WTC11 (cell line): ENCODE measurements at regions not wholly inside any gene's neighbourhood (a gene's known extent, or its start where the extent isn't known, plus 50 kb on each side); places are given as distances from the start of the nearest gene placed in this dataset.

Source experiments
- ATAC-seq: fragments of 200-7000 bp; cut with Tn5 transposase; 2 replicates; pipeline ENCODE4 v1.10.0; 2021; ENCODE audit warnings: mild to moderate bottlenecking, moderate library complexity
- CTCF ChIA-PET: fragments of 300-600 bp; sonication (Branson Sonifier 250); formaldehyde crosslinking; loops from one replicate; lab custom pipeline; 2021; ENCODE audit warnings: antibody characterized with exemption; lab: Charles Lee
- POLR2A ChIA-PET: fragments of 350-600 bp; sonication (Branson Sonifier 250); formaldehyde crosslinking; loops from one replicate; lab custom pipeline; 2021; ENCODE audit warnings: antibody characterized with exemption; lab: Charles Lee
- DNase-seq: peaks from one replicate; pipeline ENCODE4 v3.0.0; 2021; ENCODE audit warnings: low spot score
- H3K27ac Mint-ChIP-seq: 2 replicates; pipeline ENCODE4 v1.8.0; 2021; ENCODE audit warnings: mixed read lengths
- H3K27me3 Mint-ChIP-seq: 2 replicates; pipeline ENCODE4 v1.8.0; 2021; ENCODE audit warnings: low read depth, mild to moderate bottlenecking, moderate library complexity, mixed read lengths
- H3K36me3 Mint-ChIP-seq: 2 replicates; pipeline ENCODE4 v1.8.0; 2021; ENCODE audit warnings: mixed read lengths
- H3K4me1 Mint-ChIP-seq: 2 replicates; pipeline ENCODE4 v1.8.0; 2022; ENCODE audit warnings: mixed read lengths
- H3K4me3 Mint-ChIP-seq: 2 replicates; pipeline ENCODE4 v1.8.0; 2021; ENCODE audit warnings: mild to moderate bottlenecking, moderate library complexity, mixed read lengths
- H3K9me3 Mint-ChIP-seq: 2 replicates; pipeline ENCODE4 v1.8.0; 2021; ENCODE audit warnings: mixed read lengths
- ARID4B ChIP-seq: sonication (generic); formaldehyde crosslinking; IDR thresholded peaks from 2 replicates; pipeline ENCODE4 v1.8.0; 2023; ENCODE audit warnings: missing genetic modification reagents, mild to moderate bottlenecking, borderline replicate concordance
- ATF2 ChIP-seq: sonication (generic); formaldehyde crosslinking; IDR thresholded peaks from 2 replicates; pipeline ENCODE4 v1.8.1; 2022; ENCODE audit warnings: low read depth, missing genetic modification reagents, borderline replicate concordance
- CREM ChIP-seq: sonication (generic); formaldehyde crosslinking; IDR thresholded peaks from 2 replicates; pipeline ENCODE4 v1.8.1; 2022; ENCODE audit warnings: mild to moderate bottlenecking, missing genetic modification reagents, moderate library complexity
- FOXK1 ChIP-seq: sonication (generic); formaldehyde crosslinking; IDR thresholded peaks from 2 replicates; pipeline ENCODE4 v1.8.0; 2022; ENCODE audit warnings: mild to moderate bottlenecking, moderate library complexity, missing genetic modification reagents
- GRHL2 ChIP-seq: fragments of 250-450 bp; sonication (Bioruptor Pico); IDR thresholded peaks from 2 replicates; pipeline ENCODE4 v1.8.0; 2022; ENCODE audit warnings: mild to moderate bottlenecking, moderate library complexity; ENCODE audit not compliant: insufficient replicate concordance, severe bottlenecking
- HMGA2 ChIP-seq: fragments of 250-450 bp; sonication (Bioruptor Pico); IDR thresholded peaks from 2 replicates; pipeline ENCODE4 v1.4.0; 2021; ENCODE audit warnings: mild to moderate bottlenecking, moderate library complexity
- IRF2 ChIP-seq: sonication (generic); formaldehyde crosslinking; IDR thresholded peaks from 2 replicates; pipeline ENCODE4 v1.8.0; 2022; ENCODE audit warnings: low read depth, missing genetic modification reagents, borderline replicate concordance
- SMAD3 ChIP-seq: sonication (generic); formaldehyde crosslinking; IDR thresholded peaks from 2 replicates; pipeline ENCODE4 v1.8.0; 2022; ENCODE audit warnings: missing genetic modification reagents, mild to moderate bottlenecking, borderline replicate concordance
- SOX15 ChIP-seq: fragments of 250-450 bp; sonication (Bioruptor Pico); IDR thresholded peaks from 2 replicates; pipeline ENCODE4 v1.9.0; 2021; ENCODE audit warnings: mild to moderate bottlenecking
- SP1 ChIP-seq: sonication (generic); formaldehyde crosslinking; conservative IDR thresholded peaks from 2 replicates; pipeline ENCODE4 v1.8.1; 2022; ENCODE audit warnings: missing genetic modification reagents
- STAT6 ChIP-seq: sonication (generic); formaldehyde crosslinking; conservative IDR thresholded peaks from 2 replicates; pipeline ENCODE4 v1.8.1; 2023; ENCODE audit warnings: mild to moderate bottlenecking, low read depth, missing genetic modification reagents, moderate library complexity
- TCF7 ChIP-seq: sonication (generic); formaldehyde crosslinking; IDR thresholded peaks from 2 replicates; pipeline ENCODE4 v1.8.0; 2022; ENCODE audit warnings: mild to moderate bottlenecking, low read depth, missing genetic modification reagents, moderate library complexity
- ZNF138 ChIP-seq: sonication (generic); formaldehyde crosslinking; conservative IDR thresholded peaks from 2 replicates; pipeline ENCODE4 v1.8.1; 2022; ENCODE audit warnings: mild to moderate bottlenecking, moderate library complexity, missing genetic modification reagents
- ZNF219 ChIP-seq: sonication (generic); formaldehyde crosslinking; IDR thresholded peaks from 2 replicates; pipeline ENCODE4 v1.8.0; 2023; ENCODE audit warnings: missing genetic modification reagents, mild to moderate bottlenecking, borderline replicate concordance
- ZNF263 ChIP-seq: sonication (generic); formaldehyde crosslinking; IDR thresholded peaks from 2 replicates; pipeline ENCODE4 v1.8.1; 2022; ENCODE audit warnings: low read depth, mild to moderate bottlenecking, moderate library complexity, missing genetic modification reagents
- ZNF532 ChIP-seq: fragments of 250-450 bp; sonication (Bioruptor Pico); IDR thresholded peaks from 2 replicates; pipeline ENCODE4 v1.9.0; 2021; ENCODE audit warnings: mild to moderate bottlenecking, borderline replicate concordance
- TF ChIP-seq, protein P1 (sequence below): sonication (generic); formaldehyde crosslinking; IDR thresholded peaks from 2 replicates; pipeline ENCODE4 v1.8.0; 2022; ENCODE audit warnings: mild to moderate bottlenecking, missing genetic modification reagents
- TF ChIP-seq, protein P2 (sequence below): fragments of 200-600 bp; IDR thresholded peaks from 2 replicates; pipeline ENCODE4 v1.8.0; 2022; ENCODE audit warnings: antibody characterized with exemption

GRCh38 chr11:15726221-15726746, 611.6 kb downstream of the INSC start:
- H3K27me3 Mint-ChIP-seq = peaks cover 4% of the 10 kb centered on the region
- ChIA-PET POLR2A (no interaction called here), CTCF (no interaction called here)
- H3K9me3 Mint-ChIP-seq = peaks cover 12% of the 10 kb centered on the region
- no peak for ATAC-seq
- no peak overlapping the region for H3K4me3 Mint-ChIP-seq
- H3K27ac Mint-ChIP-seq = no peak overlapping the region
- H3K4me1 Mint-ChIP-seq = peaks cover 17% of the 10 kb centered on the region
- TF ChIP-seq, protein P1, sequence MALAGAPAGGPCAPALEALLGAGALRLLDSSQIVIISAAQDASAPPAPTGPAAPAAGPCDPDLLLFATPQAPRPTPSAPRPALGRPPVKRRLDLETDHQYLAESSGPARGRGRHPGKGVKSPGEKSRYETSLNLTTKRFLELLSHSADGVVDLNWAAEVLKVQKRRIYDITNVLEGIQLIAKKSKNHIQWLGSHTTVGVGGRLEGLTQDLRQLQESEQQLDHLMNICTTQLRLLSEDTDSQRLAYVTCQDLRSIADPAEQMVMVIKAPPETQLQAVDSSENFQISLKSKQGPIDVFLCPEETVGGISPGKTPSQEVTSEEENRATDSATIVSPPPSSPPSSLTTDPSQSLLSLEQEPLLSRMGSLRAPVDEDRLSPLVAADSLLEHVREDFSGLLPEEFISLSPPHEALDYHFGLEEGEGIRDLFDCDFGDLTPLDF (CRISPR knock-in tag) = no peak
- TF ChIP-seq TCF7 (CRISPR knock-in tag) (no peak), ARID4B (CRISPR knock-in tag) (no peak), ZNF219 (CRISPR knock-in tag) (no peak), ZNF263 (CRISPR knock-in tag) (no peak)
- TF ChIP-seq, all 79 proteins: peak for 0
- no peak for DNase-seq
- no peaks in the 10 kb centered on the region for H3K36me3 Mint-ChIP-seq

DNA sequence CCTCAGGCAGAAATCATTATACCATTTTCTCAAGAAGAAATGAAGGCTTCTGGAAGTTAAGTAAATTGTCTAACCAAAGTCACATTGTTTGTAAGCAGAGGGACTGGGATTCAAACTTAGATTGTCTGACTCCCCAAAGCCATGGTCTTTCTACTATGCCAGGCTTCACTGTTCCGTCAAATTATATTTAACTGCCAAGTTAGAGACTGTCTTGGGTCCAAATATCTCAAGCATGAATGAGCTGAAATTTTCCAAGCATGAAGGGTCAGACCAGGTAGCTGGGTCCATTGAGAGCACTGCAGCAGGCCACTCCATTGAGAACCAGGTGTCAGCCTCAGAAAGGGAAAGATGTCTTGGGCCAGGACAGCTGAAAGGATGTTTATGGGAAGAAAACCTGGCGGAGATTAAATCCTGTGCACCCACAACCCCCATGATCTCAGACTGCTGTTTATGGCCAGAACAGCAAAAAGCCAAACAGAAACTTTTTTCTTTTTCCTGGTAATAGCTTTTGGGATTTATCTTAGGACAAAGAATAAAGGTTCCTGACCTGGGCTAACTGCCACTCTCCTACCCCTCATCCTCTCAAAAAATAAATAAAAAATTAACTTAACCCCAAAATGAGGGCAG, 612.3 kb downstream of the INSC start:
- CTCF ChIA-PET = no interaction called here
- Mint-ChIP-seq H3K27me3 (peaks cover 4% of the 10 kb centered on the region), H3K9me3 (peaks cover 7% of the 10 kb centered on the region), H3K27ac (no peak overlapping the region), H3K4me3 (no peak overlapping the region), H3K4me1 (peaks cover 17% of the 10 kb centered on the region), H3K36me3 (no peaks in the 10 kb centered on the region)
- DNase-seq (no peak), ATAC-seq (no peak)
- POLR2A ChIA-PET = no interaction called here
- TF ChIP-seq GRHL2 (CRISPR knock-in tag) = no peak
- TF ChIP-seq SP1 = no peak
- TF ChIP-seq IRF2 = no peak
- TF ChIP-seq ZNF532 = no peak
- TF ChIP-seq HMGA2 (CRISPR knock-in tag) = no peak
- TF ChIP-seq, protein P2, sequence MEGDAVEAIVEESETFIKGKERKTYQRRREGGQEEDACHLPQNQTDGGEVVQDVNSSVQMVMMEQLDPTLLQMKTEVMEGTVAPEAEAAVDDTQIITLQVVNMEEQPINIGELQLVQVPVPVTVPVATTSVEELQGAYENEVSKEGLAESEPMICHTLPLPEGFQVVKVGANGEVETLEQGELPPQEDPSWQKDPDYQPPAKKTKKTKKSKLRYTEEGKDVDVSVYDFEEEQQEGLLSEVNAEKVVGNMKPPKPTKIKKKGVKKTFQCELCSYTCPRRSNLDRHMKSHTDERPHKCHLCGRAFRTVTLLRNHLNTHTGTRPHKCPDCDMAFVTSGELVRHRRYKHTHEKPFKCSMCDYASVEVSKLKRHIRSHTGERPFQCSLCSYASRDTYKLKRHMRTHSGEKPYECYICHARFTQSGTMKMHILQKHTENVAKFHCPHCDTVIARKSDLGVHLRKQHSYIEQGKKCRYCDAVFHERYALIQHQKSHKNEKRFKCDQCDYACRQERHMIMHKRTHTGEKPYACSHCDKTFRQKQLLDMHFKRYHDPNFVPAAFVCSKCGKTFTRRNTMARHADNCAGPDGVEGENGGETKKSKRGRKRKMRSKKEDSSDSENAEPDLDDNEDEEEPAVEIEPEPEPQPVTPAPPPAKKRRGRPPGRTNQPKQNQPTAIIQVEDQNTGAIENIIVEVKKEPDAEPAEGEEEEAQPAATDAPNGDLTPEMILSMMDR = no peak
- TF ChIP-seq ZNF138 (CRISPR knock-in tag) = no peak
- TF ChIP-seq SMAD3 (CRISPR knock-in tag) = no peak
- TF ChIP-seq ATF2 (CRISPR knock-in tag) = no peak
- no peak for TF ChIP-seq CREM (CRISPR knock-in tag)
- TF ChIP-seq FOXK1 (CRISPR knock-in tag) = no peak
- no peak for TF ChIP-seq STAT6 (CRISPR knock-in tag)
- TF ChIP-seq SOX15 = no peak
